OCI-LY3 (cell line): ENCODE measurements at regions not wholly inside any gene's neighbourhood (a gene's known extent, or its start where the extent isn't known, plus 50 kb on each side); places are given as distances from the start of the nearest gene placed in this dataset.

Experiments used
- H2AFZ ChIP-seq: fragments of 200-600, 300-600 bp; shearing (Covaris generic); 2 replicates; pipeline ENCODE4 v1.6.0; 2014; ENCODE audit warnings: antibody characterized with exemption, low read depth, low read length
- H3K27ac ChIP-seq: fragments of 200-600, 300-600 bp; sonication (generic); 2 replicates; pipeline ENCODE4 v1.5.1; 2014; ENCODE audit warnings: mild to moderate bottlenecking, low read length, moderate library complexity, mixed read lengths
- H3K27me3 ChIP-seq: fragments of 200-600, 300-600 bp; sonication (generic); 2 replicates; pipeline ENCODE4 v1.6.1; 2014; ENCODE audit warnings: low read depth, low read length, mixed read lengths
- H3K36me3 ChIP-seq: fragments of 200-600, 300-600 bp; sonication (generic); replicated peaks from 2 replicates; pipeline ENCODE3; 2014; ENCODE audit warnings: low read depth, low read length, mixed read lengths
- H3K4me1 ChIP-seq: fragments of 300-600, 200-600 bp; sonication (generic); 2 replicates; pipeline ENCODE4 v1.6.1; 2014; ENCODE audit warnings: low read length, mixed read lengths
- H3K4me2 ChIP-seq: fragments of 200-600, 300-600 bp; sonication (generic); 2 replicates; pipeline ENCODE4 v1.6.1; 2014; ENCODE audit warnings: low read length, mixed read lengths
- H3K4me3 ChIP-seq: fragments of 300-600, 200-600 bp; sonication (generic); 2 replicates; pipeline ENCODE4 v1.5.1; 2014; ENCODE audit warnings: antibody characterized with exemption, mild to moderate bottlenecking, low read length, moderate library complexity
- H3K79me2 ChIP-seq: fragments of 300-600, 200-600 bp; shearing (Covaris generic); 2 replicates; pipeline ENCODE4 v1.6.1; 2014; ENCODE audit warnings: mild to moderate bottlenecking, low read length, mixed read lengths
- H3K9ac ChIP-seq: fragments of 300-600, 200-600 bp; shearing (Covaris generic); 2 replicates; pipeline ENCODE4 v1.6.0; 2014; ENCODE audit warnings: mild to moderate bottlenecking, low read length, moderate library complexity
- H3K9me3 ChIP-seq: fragments of 200-600, 300-600 bp; shearing (Covaris generic); 2 replicates; pipeline ENCODE4 v1.6.1; 2014; ENCODE audit warnings: low read length, mixed read lengths; ENCODE audit not compliant: insufficient read depth
- H4K20me1 ChIP-seq: fragments of 200-600, 300-600 bp; sonication (generic); 2 replicates; pipeline ENCODE4 v1.6.1; 2016; ENCODE audit warnings: low read length, mixed read lengths; ENCODE audit not compliant: insufficient read depth
- EZH2phosphoT487 ChIP-seq: fragments of 200-600 bp; shearing (Covaris generic); IDR thresholded peaks from 2 replicates; pipeline ENCODE4 v1.6.1; 2018; ENCODE audit warnings: antibody characterized with exemption, mixed run types, low read depth
- TF ChIP-seq, protein P1 (sequence below): fragments of 200-600, 300-600 bp; sonication (generic); IDR thresholded peaks from 2 replicates; pipeline ENCODE4 v1.5.1; 2014; ENCODE audit warnings: antibody characterized with exemption, low read length, low read depth

DNA sequence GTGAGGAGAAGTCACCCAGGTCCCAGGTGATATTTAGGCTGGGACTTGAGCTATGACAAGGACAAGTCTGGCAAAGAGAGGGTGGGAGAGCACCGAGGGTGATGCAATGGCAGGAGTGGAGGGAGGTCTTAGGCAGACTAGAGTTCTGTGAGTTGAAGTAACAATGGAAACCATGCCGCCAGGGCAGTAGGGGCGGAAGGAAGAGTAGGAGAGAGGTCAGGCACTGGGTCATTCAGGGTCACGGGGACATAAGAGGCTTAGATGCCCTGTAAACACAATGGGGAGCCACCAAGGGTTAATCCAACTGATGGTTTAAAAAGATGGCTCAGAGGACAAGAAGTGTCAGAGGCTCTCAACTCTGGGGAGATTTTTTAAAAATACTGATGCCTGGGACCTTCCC is 199.7 kb upstream of the LRTM1 start:
- Histone ChIP-seq H3K9me3 (no peaks in the 10 kb centered on the region), H3K4me1 (no peaks in the 10 kb centered on the region), H3K9ac (no peak overlapping the region), H3K79me2 (no peaks in the 10 kb centered on the region), H4K20me1 (no peaks in the 10 kb centered on the region), H3K36me3 (no peaks in the 10 kb centered on the region), H2AFZ (no peak overlapping the region), H3K27ac (no peak overlapping the region), H3K4me3 (no peak overlapping the region), H3K4me2 (no peak overlapping the region), H3K27me3 (no peaks in the 10 kb centered on the region)
- TF ChIP-seq, protein P1, sequence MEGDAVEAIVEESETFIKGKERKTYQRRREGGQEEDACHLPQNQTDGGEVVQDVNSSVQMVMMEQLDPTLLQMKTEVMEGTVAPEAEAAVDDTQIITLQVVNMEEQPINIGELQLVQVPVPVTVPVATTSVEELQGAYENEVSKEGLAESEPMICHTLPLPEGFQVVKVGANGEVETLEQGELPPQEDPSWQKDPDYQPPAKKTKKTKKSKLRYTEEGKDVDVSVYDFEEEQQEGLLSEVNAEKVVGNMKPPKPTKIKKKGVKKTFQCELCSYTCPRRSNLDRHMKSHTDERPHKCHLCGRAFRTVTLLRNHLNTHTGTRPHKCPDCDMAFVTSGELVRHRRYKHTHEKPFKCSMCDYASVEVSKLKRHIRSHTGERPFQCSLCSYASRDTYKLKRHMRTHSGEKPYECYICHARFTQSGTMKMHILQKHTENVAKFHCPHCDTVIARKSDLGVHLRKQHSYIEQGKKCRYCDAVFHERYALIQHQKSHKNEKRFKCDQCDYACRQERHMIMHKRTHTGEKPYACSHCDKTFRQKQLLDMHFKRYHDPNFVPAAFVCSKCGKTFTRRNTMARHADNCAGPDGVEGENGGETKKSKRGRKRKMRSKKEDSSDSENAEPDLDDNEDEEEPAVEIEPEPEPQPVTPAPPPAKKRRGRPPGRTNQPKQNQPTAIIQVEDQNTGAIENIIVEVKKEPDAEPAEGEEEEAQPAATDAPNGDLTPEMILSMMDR: no peak
- no peak for TF ChIP-seq EZH2phosphoT487

DNA sequence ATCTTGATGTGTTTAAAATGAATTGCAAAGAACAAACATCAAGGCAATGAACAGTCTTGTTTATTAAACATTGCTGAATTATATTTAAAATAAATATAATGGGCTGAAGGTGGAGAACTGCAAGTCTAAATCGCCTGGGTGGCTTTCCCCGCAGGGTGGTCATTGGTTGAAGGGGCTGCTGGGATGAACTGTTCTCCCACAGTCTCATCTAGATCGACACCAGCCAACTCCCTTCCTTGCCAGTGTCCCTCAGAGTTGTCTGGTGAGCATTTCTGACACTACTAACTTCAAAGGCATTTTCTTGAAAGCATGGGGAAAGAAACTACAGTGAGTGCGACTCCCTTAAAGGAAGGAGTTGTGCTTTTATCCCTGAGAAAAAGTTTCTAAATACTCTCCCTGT is 196.5 kb upstream of the LRTM1 start:
- no peak overlapping the region for H2AFZ ChIP-seq
- no peaks in the 10 kb centered on the region for H3K36me3 ChIP-seq
- no peak overlapping the region for H3K4me2 ChIP-seq
- no peak for TF ChIP-seq EZH2phosphoT487
- TF ChIP-seq, protein P1: no peak
- H3K4me1 ChIP-seq: no peaks in the 10 kb centered on the region
- H3K4me3 ChIP-seq: no peak overlapping the region
- no peak overlapping the region for H3K27ac ChIP-seq
- H3K9ac ChIP-seq: no peak overlapping the region
- H3K79me2 ChIP-seq: no peaks in the 10 kb centered on the region
- no peaks in the 10 kb centered on the region for H3K27me3 ChIP-seq
- H4K20me1 ChIP-seq: no peaks in the 10 kb centered on the region
- H3K9me3 ChIP-seq: no peaks in the 10 kb centered on the region
